ENCODE measurements at regions not wholly inside any gene's neighbourhood (a gene's known extent, or its start where the extent isn't known, plus 50 kb on each side); places are given as distances from the start of the nearest gene placed in this dataset.

DNA sequence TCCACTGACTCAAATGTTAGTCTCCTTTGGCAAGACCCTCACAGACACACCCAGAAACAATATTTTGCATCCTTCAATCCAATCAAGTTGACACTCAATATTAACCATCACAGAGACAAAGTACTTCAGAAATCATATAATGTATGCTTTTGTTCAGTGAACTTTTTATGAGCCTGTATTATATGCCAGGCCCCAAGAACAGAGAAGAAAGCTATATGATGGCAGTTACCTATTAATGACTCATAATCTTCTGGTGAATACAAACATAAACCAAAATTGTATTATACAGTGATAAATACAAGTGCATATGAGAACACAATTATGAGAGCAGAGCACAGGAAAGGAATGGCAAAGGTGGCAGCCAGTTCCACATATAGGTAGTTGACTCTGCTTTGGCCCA, 852.0 kb upstream of the EPHA5 start:
- TF ChIP-seq, protein P1, sequence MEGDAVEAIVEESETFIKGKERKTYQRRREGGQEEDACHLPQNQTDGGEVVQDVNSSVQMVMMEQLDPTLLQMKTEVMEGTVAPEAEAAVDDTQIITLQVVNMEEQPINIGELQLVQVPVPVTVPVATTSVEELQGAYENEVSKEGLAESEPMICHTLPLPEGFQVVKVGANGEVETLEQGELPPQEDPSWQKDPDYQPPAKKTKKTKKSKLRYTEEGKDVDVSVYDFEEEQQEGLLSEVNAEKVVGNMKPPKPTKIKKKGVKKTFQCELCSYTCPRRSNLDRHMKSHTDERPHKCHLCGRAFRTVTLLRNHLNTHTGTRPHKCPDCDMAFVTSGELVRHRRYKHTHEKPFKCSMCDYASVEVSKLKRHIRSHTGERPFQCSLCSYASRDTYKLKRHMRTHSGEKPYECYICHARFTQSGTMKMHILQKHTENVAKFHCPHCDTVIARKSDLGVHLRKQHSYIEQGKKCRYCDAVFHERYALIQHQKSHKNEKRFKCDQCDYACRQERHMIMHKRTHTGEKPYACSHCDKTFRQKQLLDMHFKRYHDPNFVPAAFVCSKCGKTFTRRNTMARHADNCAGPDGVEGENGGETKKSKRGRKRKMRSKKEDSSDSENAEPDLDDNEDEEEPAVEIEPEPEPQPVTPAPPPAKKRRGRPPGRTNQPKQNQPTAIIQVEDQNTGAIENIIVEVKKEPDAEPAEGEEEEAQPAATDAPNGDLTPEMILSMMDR (IDR thresholded peaks at IDR 0.05), result no peak

DNA sequence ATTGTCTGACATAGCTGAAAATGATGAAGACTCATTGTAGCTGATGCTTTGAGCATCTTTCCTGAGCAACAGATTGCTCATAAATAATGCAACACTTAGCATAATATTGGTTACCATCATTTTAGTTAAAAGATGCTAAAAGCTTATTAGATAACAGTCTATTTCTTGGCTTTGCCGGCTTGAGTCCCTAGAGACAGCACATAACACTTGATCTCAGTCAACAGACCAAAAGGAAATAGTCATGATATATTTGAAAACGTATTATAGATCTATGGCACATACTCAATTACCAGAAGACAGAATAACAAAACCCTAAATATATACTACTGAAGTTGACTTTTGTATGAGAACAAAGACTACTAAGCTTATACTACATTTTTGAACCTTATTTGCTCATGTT, 846.7 kb upstream of the EPHA5 start:
- TF ChIP-seq, protein P1 (IDR thresholded peaks at IDR 0.05), result no peak

DNA sequence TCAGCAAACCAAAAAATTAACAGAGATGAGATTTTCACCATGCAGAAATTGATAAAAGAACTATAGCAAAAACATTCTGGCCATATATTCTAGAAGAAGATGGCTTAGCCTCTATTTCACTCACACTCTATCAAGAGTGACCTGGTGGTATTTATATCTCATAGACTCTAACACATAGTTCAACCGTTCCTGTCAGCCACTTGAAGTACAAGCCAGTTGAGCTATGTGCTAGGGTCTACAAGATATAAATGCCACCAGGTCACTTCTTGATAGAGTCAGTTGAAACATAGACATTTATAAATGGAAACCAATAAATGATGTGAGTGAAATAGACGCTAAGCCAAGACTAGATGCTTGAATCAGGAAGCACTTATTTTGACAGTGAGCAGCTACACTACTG, 836.7 kb upstream of the EPHA5 start:
- TF ChIP-seq, protein P1 (IDR thresholded peaks at IDR 0.05), result no peak

DNA sequence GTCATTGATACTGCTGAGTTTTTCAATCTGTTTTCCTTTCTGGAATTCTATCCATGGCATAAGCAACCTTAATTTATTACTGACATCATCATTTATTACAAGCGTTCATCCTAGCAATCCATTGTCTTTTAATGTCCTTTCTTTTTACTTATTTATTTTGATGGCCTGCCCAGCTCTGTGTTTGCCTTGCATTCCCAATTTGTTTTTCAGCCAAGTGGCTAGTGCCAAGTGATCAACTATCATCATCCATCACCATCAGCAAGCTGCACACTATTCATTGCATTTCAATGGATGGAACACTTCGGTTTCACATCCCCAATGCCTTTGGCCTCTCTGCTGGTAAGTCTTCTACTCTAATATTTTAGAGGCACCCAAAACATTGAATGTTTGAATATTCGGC, 831.7 kb upstream of the EPHA5 start:
- TF ChIP-seq, protein P1 (IDR thresholded peaks at IDR 0.05), result no peak

DNA sequence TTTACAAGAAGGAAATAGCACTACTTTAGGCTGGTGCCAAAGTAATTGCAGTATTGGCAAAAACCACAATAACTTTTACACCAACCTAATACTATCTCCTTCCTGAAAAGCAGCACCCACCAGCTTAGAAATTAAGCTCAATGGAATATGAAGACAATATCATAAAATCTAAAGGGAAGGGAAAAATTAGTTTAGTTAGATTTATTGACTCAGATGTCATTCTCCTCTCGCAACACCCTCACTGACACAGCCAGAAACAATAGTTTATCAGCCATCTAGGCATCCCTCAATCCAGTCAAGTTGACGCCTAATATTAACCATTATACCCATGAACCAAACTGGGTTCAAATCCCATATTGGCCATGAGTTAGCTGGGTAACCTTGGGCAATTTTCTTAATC, 820.4 kb upstream of the EPHA5 start:
- TF ChIP-seq, protein P1 (IDR thresholded peaks at IDR 0.05), result no peak

DNA sequence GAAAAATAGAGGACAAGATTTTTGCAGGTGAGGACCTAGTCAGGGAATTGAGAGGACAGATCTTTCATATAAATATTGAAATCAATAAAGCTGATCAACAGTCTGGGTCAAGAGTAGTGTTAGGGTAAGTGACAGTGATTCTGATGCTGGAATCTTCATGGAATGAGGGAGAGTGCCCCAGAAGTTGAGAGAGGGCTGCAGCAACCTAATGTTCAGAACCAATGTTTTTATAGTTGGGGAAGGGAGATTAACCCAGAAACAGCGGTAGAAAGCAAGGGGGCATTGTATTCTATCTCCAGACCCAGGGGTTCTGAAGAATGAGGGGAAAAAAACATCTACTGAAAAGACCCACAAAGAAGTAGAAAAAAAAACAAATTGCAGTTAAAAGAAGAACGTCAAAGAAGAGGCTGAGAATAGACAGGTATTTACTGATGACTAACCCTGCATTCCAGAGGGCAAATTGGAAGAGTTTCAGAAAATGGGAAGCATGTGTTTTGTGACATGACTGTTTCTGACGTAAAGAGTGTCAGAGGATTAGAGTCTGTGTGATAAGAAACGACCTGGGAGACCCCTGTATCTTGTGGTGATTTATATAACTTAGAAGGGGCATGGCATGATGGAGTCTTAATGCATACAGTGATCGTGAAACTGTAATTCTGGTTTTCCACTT, 819.6 kb upstream of the EPHA5 start:
- TF ChIP-seq, protein P1 (IDR thresholded peaks at IDR 0.05), result no peak

DNA sequence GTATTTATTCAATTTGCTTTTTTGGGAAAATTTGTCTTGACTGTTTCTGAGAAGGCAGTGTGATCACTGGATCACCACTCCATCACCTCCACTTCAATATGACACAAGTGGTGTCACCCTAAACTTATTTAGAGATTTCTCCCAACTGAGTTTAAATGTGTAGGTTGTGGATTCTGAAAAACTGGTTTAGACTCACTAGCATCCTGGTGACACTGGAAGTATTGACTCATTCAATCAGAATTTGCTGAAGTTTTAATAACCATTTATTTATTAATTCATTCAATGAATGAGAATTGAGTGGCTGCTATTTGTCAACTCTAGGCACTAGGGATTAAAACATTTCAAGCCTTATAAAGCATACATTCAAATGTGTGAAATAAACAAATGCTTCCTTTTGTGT, 819.1 kb upstream of the EPHA5 start:
- TF ChIP-seq, protein P1 (IDR thresholded peaks at IDR 0.05), result no peak

DNA sequence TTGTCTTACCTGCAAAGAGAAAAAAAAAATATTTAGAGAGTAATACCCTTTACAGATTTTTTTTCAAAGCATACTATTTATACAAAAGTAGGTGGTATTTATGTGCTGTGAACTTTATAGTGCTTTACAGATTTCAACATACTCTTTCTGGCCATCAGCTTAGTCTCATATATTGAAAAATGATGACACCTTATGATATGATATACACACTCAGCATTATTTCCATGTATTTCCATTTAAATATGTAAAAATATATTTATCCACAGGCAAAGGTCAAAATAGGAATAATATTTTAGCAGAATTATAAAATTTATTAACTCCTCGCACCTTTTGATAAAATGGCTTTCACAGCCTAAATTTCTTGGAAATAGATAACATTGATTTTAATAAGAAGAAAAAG, 815.8 kb upstream of the EPHA5 start:
- TF ChIP-seq, protein P1 (IDR thresholded peaks at IDR 0.05), result no peak
